Lower leg skin (tissue), 3 donors: ENCODE measurements at regions not wholly inside any gene's neighbourhood (a gene's known extent, or its start where the extent isn't known, plus 50 kb on each side); places are given as distances from the start of the nearest gene placed in this dataset.

Experiments used
- POLR2A ChIP-seq, 2 donors: fragments of 450-650 bp; IDR thresholded peaks; one replicate each; pipeline ENCODE4 v1.6.1; 2016 to 2017; ENCODE audit warnings: antibody characterized with exemption in 2 of 2, mild to moderate bottlenecking in 1 of 2, moderate library complexity in 1 of 2
- TF ChIP-seq, protein P1 (sequence below), 3 donors: fragments of 450-650 bp; IDR thresholded peaks; one replicate each; pipeline ENCODE4 v1.5.1; 2016; ENCODE audit warnings: antibody characterized with exemption in 3 of 3, mild to moderate bottlenecking in 3 of 3, moderate library complexity in 2 of 3

DNA sequence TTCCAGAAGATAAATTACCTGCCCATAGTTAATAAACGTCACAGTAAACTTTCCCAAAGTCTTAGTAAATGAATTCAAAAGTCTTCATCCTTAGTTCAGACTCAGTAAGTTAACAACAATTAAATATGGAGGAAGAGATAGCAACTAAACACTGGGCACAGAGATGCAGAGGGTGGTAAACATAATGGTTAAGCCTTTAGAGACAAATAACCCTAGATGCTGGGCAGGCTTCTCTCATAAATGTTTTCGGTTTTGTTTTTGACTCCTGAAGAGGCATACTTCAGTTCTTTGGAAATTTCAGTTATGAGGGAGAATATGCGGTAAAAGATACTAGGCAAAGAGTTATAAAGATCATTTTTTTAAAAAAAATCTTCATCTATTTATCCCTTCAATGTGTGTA, 369.8 kb downstream of the FRK start:
- TF ChIP-seq, protein P1, sequence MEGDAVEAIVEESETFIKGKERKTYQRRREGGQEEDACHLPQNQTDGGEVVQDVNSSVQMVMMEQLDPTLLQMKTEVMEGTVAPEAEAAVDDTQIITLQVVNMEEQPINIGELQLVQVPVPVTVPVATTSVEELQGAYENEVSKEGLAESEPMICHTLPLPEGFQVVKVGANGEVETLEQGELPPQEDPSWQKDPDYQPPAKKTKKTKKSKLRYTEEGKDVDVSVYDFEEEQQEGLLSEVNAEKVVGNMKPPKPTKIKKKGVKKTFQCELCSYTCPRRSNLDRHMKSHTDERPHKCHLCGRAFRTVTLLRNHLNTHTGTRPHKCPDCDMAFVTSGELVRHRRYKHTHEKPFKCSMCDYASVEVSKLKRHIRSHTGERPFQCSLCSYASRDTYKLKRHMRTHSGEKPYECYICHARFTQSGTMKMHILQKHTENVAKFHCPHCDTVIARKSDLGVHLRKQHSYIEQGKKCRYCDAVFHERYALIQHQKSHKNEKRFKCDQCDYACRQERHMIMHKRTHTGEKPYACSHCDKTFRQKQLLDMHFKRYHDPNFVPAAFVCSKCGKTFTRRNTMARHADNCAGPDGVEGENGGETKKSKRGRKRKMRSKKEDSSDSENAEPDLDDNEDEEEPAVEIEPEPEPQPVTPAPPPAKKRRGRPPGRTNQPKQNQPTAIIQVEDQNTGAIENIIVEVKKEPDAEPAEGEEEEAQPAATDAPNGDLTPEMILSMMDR (IDR thresholded peaks at IDR 0.05) = no peak
- TF ChIP-seq POLR2A (IDR thresholded peaks at IDR 0.05) = no peak
